ENCODE measurements at regions not wholly inside any gene's neighbourhood (a gene's known extent, or its start where the extent isn't known, plus 50 kb on each side); places are given as distances from the start of the nearest gene placed in this dataset.

DNA sequence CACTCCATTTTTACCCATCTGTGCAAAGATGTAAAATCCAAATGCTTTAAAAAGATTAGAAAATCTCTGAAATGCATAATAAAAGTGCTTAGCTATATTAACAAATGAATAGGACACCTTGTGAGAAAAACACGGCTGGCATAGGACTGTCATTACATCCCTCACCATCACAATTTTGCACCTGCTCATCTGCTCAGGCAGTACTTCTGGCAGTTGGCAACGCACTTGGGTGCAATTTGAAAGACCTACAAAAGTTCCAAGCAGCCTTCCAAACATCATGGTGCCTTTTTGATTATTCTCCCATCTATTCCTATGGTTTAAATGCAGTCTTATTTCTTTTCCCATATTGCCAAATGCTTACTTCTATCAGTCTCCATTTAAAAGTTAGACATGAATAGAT lies 501.8 kb downstream of the ENC1 start:
- no peak overlapping the region for H3K4me3 Mint-ChIP-seq (ENCODE audit: unreplicated experiment)
- H3K27ac Mint-ChIP-seq (ENCODE audit: unreplicated experiment) = no peak overlapping the region
- H3K4me1 Mint-ChIP-seq (ENCODE audit: low read depth, unreplicated experiment) = no peaks in the 10 kb centered on the region
- ChIA-PET POLR2A (no interaction called here), CTCF (no interaction called here)
- Histone ChIP-seq H3K27me3 (replicated peaks; ENCODE audit: control insufficient read depth, insufficient read depth, low read length) (no peaks in the 10 kb centered on the region; the same call in 1 of the 2 replicates), H3K36me3 (ENCODE audit: control insufficient read depth, insufficient read depth, low read length) (no peaks in the 10 kb centered on the region), H3K4me1 (no peaks in the 10 kb centered on the region), H3K4me3 (ENCODE audit: low read depth, low read length) (no peak overlapping the region), H3K9me3 (no peaks in the 10 kb centered on the region)
- intact Hi-C loops (cut with micrococcal nuclease; ENCODE audit: unreplicated experiment) = no loop called here
- BruUV-seq (replicated peaks) = no TSS peak
- H3K27me3 Mint-ChIP-seq (ENCODE audit: insufficient read depth, unreplicated experiment) = no peaks in the 10 kb centered on the region
- TF ChIP-seq, protein P1, sequence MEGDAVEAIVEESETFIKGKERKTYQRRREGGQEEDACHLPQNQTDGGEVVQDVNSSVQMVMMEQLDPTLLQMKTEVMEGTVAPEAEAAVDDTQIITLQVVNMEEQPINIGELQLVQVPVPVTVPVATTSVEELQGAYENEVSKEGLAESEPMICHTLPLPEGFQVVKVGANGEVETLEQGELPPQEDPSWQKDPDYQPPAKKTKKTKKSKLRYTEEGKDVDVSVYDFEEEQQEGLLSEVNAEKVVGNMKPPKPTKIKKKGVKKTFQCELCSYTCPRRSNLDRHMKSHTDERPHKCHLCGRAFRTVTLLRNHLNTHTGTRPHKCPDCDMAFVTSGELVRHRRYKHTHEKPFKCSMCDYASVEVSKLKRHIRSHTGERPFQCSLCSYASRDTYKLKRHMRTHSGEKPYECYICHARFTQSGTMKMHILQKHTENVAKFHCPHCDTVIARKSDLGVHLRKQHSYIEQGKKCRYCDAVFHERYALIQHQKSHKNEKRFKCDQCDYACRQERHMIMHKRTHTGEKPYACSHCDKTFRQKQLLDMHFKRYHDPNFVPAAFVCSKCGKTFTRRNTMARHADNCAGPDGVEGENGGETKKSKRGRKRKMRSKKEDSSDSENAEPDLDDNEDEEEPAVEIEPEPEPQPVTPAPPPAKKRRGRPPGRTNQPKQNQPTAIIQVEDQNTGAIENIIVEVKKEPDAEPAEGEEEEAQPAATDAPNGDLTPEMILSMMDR (IDR thresholded peaks at IDR 0.05; ENCODE audit: insufficient read depth in 1 of 2, low read depth in 1 of 2, low read length in 1 of 2, severe bottlenecking in 1 of 2, unreplicated experiment in 1 of 2) = no peak
- H3K9me3 Mint-ChIP-seq (ENCODE audit: unreplicated experiment) = no peaks in the 10 kb centered on the region
- H3K36me3 Mint-ChIP-seq (ENCODE audit: insufficient read depth, unreplicated experiment) = no peaks in the 10 kb centered on the region
- no peak for DNase-seq

- H3K9me3 Mint-ChIP-seq (ENCODE audit: unreplicated experiment) = no peaks in the 10 kb centered on the region
- TF ChIP-seq, protein P1 (IDR thresholded peaks at IDR 0.05; ENCODE audit: insufficient read depth in 1 of 2, low read depth in 1 of 2, low read length in 1 of 2, severe bottlenecking in 1 of 2, unreplicated experiment in 1 of 2) = no peak
- no peaks in the 10 kb centered on the region for H3K36me3 Mint-ChIP-seq (ENCODE audit: insufficient read depth, unreplicated experiment)
- intact Hi-C loops (cut with micrococcal nuclease; ENCODE audit: unreplicated experiment) = no loop called here
- Histone ChIP-seq H3K27me3 (replicated peaks; ENCODE audit: control insufficient read depth, insufficient read depth, low read length) (no peaks in the 10 kb centered on the region; the same call in 1 of the 2 replicates), H3K9me3 (no peaks in the 10 kb centered on the region), H3K4me1 (no peaks in the 10 kb centered on the region), H3K4me3 (ENCODE audit: low read depth, low read length) (no peak overlapping the region), H3K36me3 (ENCODE audit: control insufficient read depth, insufficient read depth, low read length) (no peaks in the 10 kb centered on the region)
- CTCF ChIA-PET = no interaction called here
- no TSS peak for BruUV-seq (replicated peaks)
- H3K27me3 Mint-ChIP-seq (ENCODE audit: insufficient read depth, unreplicated experiment) = no peaks in the 10 kb centered on the region
- no peak for DNase-seq
- H3K4me1 Mint-ChIP-seq (ENCODE audit: low read depth, unreplicated experiment) = no peaks in the 10 kb centered on the region
- POLR2A ChIA-PET = no interaction called here
- H3K27ac Mint-ChIP-seq (ENCODE audit: unreplicated experiment) = no peak overlapping the region
- H3K4me3 Mint-ChIP-seq (ENCODE audit: unreplicated experiment) = no peak overlapping the region
Observed at GRCh38 chr5:74136276-74136825, 504.2 kb downstream of the ENC1 start.

DNA sequence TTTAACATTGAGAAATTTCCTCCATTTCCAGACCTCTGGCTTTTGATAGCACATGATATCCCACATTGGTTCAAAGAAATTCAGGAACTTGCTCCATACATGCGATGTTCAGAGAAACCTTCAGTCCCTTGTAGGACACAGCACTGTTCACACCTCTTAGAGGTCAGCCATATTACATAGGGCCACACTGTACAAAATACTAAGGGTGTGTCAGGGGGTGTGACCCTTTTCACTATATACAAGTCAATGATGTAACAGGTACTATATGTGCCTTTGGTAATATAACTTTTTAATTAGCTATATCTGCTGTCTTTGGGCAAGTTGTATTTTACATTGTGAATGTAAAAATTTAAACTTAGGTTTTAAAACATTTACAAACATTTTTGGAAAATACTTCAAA lies 505.5 kb downstream of the ENC1 start:
- no peaks in the 10 kb centered on the region for H3K36me3 ChIP-seq (ENCODE audit: control insufficient read depth, insufficient read depth, low read length)
- no peaks in the 10 kb centered on the region; the same call in 1 of the 2 replicates for H3K27me3 ChIP-seq (replicated peaks; ENCODE audit: control insufficient read depth, insufficient read depth, low read length)
- POLR2A ChIA-PET = no interaction called here
- intact Hi-C loops (cut with micrococcal nuclease; ENCODE audit: unreplicated experiment) = no loop called here
- H3K4me1 ChIP-seq = no peaks in the 10 kb centered on the region
- CTCF ChIA-PET = no interaction called here
- Mint-ChIP-seq H3K9me3 (ENCODE audit: unreplicated experiment) (no peaks in the 10 kb centered on the region), H3K4me3 (ENCODE audit: unreplicated experiment) (no peak overlapping the region), H3K36me3 (ENCODE audit: insufficient read depth, unreplicated experiment) (no peaks in the 10 kb centered on the region), H3K4me1 (ENCODE audit: low read depth, unreplicated experiment) (no peaks in the 10 kb centered on the region), H3K27ac (ENCODE audit: unreplicated experiment) (no peak overlapping the region), H3K27me3 (ENCODE audit: insufficient read depth, unreplicated experiment) (peaks cover 2% of the 10 kb centered on the region)
- H3K4me3 ChIP-seq (ENCODE audit: low read depth, low read length) = no peak overlapping the region
- DNase-seq = no peak
- no peaks in the 10 kb centered on the region for H3K9me3 ChIP-seq
- no TSS peak for BruUV-seq (replicated peaks)
- TF ChIP-seq, protein P1 (IDR thresholded peaks at IDR 0.05; ENCODE audit: insufficient read depth in 1 of 2, low read depth in 1 of 2, low read length in 1 of 2, severe bottlenecking in 1 of 2, unreplicated experiment in 1 of 2) = no peak
